IMR-90 (cell line): ENCODE measurements at regions not wholly inside any gene's neighbourhood (a gene's known extent, or its start where the extent isn't known, plus 50 kb on each side); places are given as distances from the start of the nearest gene placed in this dataset.
A peak's percentile ranks its signal among the peaks of the same experiment; 100 is the strongest.

Source experiments
- ATAC-seq: fragments of 200-7000 bp; cut with Tn5 transposase; 2 replicates; pipeline ENCODE4 v1.9.1; 2020; ENCODE audit warnings: low read depth, mild to moderate bottlenecking, moderate library complexity
- BruUV-seq: library from RNA; stranded (reverse); fragments of 400-500 nt; replicated peaks from 2 replicates; lab custom pipeline; 2021; lab: Mats Ljungman, UMichigan
- CTCF ChIA-PET: fragments of 300-600 bp; formaldehyde crosslinking; extraction: SDS; loops from one replicate; lab custom pipeline; 2021; ENCODE audit warnings: antibody characterized with exemption; lab: Yijun Ruan, JAX
- POLR2A ChIA-PET: fragments of 300-600 bp; sonication (Branson Sonifier 250); formaldehyde crosslinking; loops from one replicate; lab custom pipeline; 2022; ENCODE audit warnings: antibody characterized with exemption; ENCODE audit not compliant: unreplicated experiment; lab: Charles Lee
- DNase-seq: peaks from one replicate; pipeline ENCODE4 v3.0.0; 2013
- H2AFZ ChIP-seq: replicated peaks from 2 replicates; pipeline ENCODE3; 2013; ENCODE audit warnings: low read length, mild to moderate bottlenecking; ENCODE audit not compliant: poor library complexity
- H2AK5ac ChIP-seq: 2 replicates; pipeline ENCODE4 v1.6.1; 2013; ENCODE audit warnings: low read depth, low read length, inconsistent platforms
- H2AK9ac ChIP-seq: replicated peaks from 2 replicates; pipeline ENCODE3; 2013; ENCODE audit warnings: mild to moderate bottlenecking, low read depth, low read length, moderate library complexity; ENCODE audit not compliant: poor library complexity
- H2BK120ac ChIP-seq: 2 replicates; pipeline ENCODE4 v1.6.1; 2013; ENCODE audit warnings: low read depth, low read length, inconsistent platforms
- H2BK15ac ChIP-seq: 3 replicates; pipeline ENCODE4 v1.6.1; 2013; ENCODE audit warnings: low read depth, low read length, inconsistent platforms
- H2BK20ac ChIP-seq: 2 replicates; pipeline ENCODE4 v1.6.1; 2013; ENCODE audit warnings: low read depth, mild to moderate bottlenecking, inconsistent platforms, low read length, moderate library complexity
- H2BK5ac ChIP-seq: 2 replicates; pipeline ENCODE4 v1.6.1; 2013; ENCODE audit warnings: mild to moderate bottlenecking, low read depth, low read length, inconsistent platforms; ENCODE audit not compliant: poor library complexity, severe bottlenecking
- H3K14ac ChIP-seq: replicated peaks from 2 replicates; pipeline ENCODE4 v1.6.1; 2013; ENCODE audit warnings: low read depth, low read length, inconsistent platforms
- H3K18ac ChIP-seq: 2 replicates; pipeline ENCODE4 v1.6.1; 2013; ENCODE audit warnings: low read depth, low read length, control low read depth
- H3K23ac ChIP-seq: 2 replicates; pipeline ENCODE4 v1.6.1; 2013; ENCODE audit warnings: low read depth, low read length, inconsistent platforms
- H3K27ac ChIP-seq: 2 replicates; pipeline ENCODE4 v1.5.1; 2013; ENCODE audit warnings: mild to moderate bottlenecking, control low read depth, low read length; ENCODE audit not compliant: insufficient read depth
- H3K27me3 ChIP-seq: 2 replicates; pipeline ENCODE4 v1.6.1; 2013; ENCODE audit warnings: low read length; ENCODE audit not compliant: control insufficient read depth, insufficient read depth
- H3K36me3 ChIP-seq: 2 replicates; pipeline ENCODE4 v1.6.1; 2013; ENCODE audit warnings: low read length, mixed read lengths; ENCODE audit not compliant: control insufficient read depth, insufficient read depth
- H3K4ac ChIP-seq: 2 replicates; pipeline ENCODE4 v1.6.1; 2013; ENCODE audit warnings: low read depth, low read length, inconsistent platforms
- H3K4me1 ChIP-seq: 2 replicates; pipeline ENCODE4 v1.6.1; 2013; ENCODE audit warnings: low read length, mixed read lengths; ENCODE audit not compliant: control insufficient read depth, insufficient read depth
- H3K4me2 ChIP-seq: 2 replicates; pipeline ENCODE4 v1.6.1; 2013; ENCODE audit warnings: low read depth, mild to moderate bottlenecking, control low read depth, low read length, moderate library complexity
- H3K4me3 ChIP-seq: 2 replicates; pipeline ENCODE4 v1.5.1; 2013; ENCODE audit warnings: low read depth, mild to moderate bottlenecking, control low read depth, low read length, moderate library complexity; ENCODE audit not compliant: insufficient read depth
- H3K56ac ChIP-seq: 2 replicates; pipeline ENCODE4 v1.6.1; 2013; ENCODE audit warnings: low read length, inconsistent platforms; ENCODE audit not compliant: insufficient read depth; ENCODE audit errors: extremely low read depth
- H3K79me1 ChIP-seq, 2 experiments: 2 replicates each; pipeline ENCODE4 v1.6.1; 2013; ENCODE audit warnings: low read length in 2 of 2, inconsistent platforms in 1 of 2, low read depth in 1 of 2
- H3K9ac ChIP-seq: 2 replicates; pipeline ENCODE4 v1.6.1; 2013; ENCODE audit warnings: low read depth, low read length, control low read depth
- H3K9me1 ChIP-seq: 2 replicates; pipeline ENCODE4 v1.6.1; 2013; ENCODE audit warnings: low read length, inconsistent platforms; ENCODE audit not compliant: insufficient read depth
- H3K9me3 ChIP-seq: 2 replicates; pipeline ENCODE4 v1.6.1; 2013; ENCODE audit warnings: low read length; ENCODE audit not compliant: control insufficient read depth, insufficient read depth
- H4K20me1 ChIP-seq: 2 replicates; pipeline ENCODE4 v1.6.1; 2013; ENCODE audit warnings: low read length, inconsistent platforms; ENCODE audit not compliant: insufficient read depth
- H4K5ac ChIP-seq: 2 replicates; pipeline ENCODE4 v1.6.1; 2013; ENCODE audit warnings: mild to moderate bottlenecking, low read depth, low read length, control low read depth
- H4K8ac ChIP-seq, 2 experiments: 2 replicates each; pipeline ENCODE4 v1.6.1; 2013; ENCODE audit warnings: low read depth in 2 of 2, low read length in 2 of 2, control low read depth in 1 of 2, inconsistent platforms in 1 of 2
- H4K91ac ChIP-seq: 2 replicates; pipeline ENCODE4 v1.6.1; 2013; ENCODE audit warnings: low read depth, low read length, inconsistent platforms; ENCODE audit not compliant: insufficient read depth
- FOS ChIP-seq: fragments of 150-350 bp; IDR thresholded peaks from 2 replicates; pipeline ENCODE4 v1.6.1; 2016; ENCODE audit warnings: low read depth, low read length
- MAZ ChIP-seq: IDR thresholded peaks from 2 replicates; pipeline ENCODE4 v1.6.1; 2012; ENCODE audit warnings: low read depth, mild to moderate bottlenecking, low read length, improper control_type of control experiment, moderate library complexity, borderline replicate concordance
- NFE2L2 ChIP-seq: fragments of 150-350 bp; IDR thresholded peaks from 2 replicates; pipeline ENCODE4 v1.6.1; 2016; ENCODE audit warnings: low read depth, mild to moderate bottlenecking, low read length
- POLR2A ChIP-seq: IDR thresholded peaks from 2 replicates; pipeline ENCODE4 v1.6.1; 2012; ENCODE audit warnings: mild to moderate bottlenecking, low read depth, low read length
- RAD21 ChIP-seq: IDR thresholded peaks from 2 replicates; pipeline ENCODE4 v1.6.1; 2012; ENCODE audit warnings: low read length, improper control_type of control experiment
- RFX5 ChIP-seq: IDR thresholded peaks from 2 replicates; pipeline ENCODE4 v1.8.0; 2012; ENCODE audit warnings: low read depth, mild to moderate bottlenecking, low read length, moderate library complexity
- SMC3 ChIP-seq: fragments of 150-350 bp; IDR thresholded peaks from 2 replicates; pipeline ENCODE4 v1.6.1; 2016; ENCODE audit warnings: low read depth, mild to moderate bottlenecking, antibody characterized with exemption, low read length, moderate library complexity
- WGBS, 2 experiments: methylation state at CpG; one replicate each; pipeline versions ENCODE4 v1.1.5 to v1.1.7; 2013; ENCODE audit warnings: missing lambda C conversion rate in 2 of 2; ENCODE audit not compliant: insufficient read length in 1 of 2; ENCODE audit errors: extremely low coverage in 2 of 2; 5-methylcytosine and 5-hydroxymethylcytosine counted together
- dilution Hi-C: fragments of 300-500 bp; cut with HindIII; formaldehyde crosslinking; loops from one replicate; pipeline ENCODE4 v1.14.3; 2018; ENCODE audit warnings: low sequenced_read_pairs; ENCODE audit not compliant: unreplicated experiment
- in situ Hi-C: fragments of 300-500 bp; cut with MboI; formaldehyde crosslinking; loops from 3 replicates; pipeline ENCODE4 v1.14.3; 2019; ENCODE audit warnings: low sequenced_read_pairs, inconsistent platforms, mixed read lengths
- intact Hi-C: fragments of 100-400 bp; cut with micrococcal nuclease; formaldehyde crosslinking; loops from 2 replicates; pipeline ENCODE4 v1.10.0; 2022
- TF ChIP-seq, protein P1 (sequence below): fragments of 150-350 bp; IDR thresholded peaks from 2 replicates; pipeline ENCODE4 v1.6.1; 2017; ENCODE audit warnings: mild to moderate bottlenecking, antibody characterized with exemption, low read length, low read depth
- TF ChIP-seq, protein P2 (sequence below): fragments of 150-350 bp; IDR thresholded peaks from 2 replicates; pipeline ENCODE4 v1.6.1; 2016; ENCODE audit warnings: low read depth, mild to moderate bottlenecking, low read length, moderate library complexity, borderline replicate concordance
- TF ChIP-seq, protein P3 (sequence below): conservative IDR thresholded peaks from 2 replicates; pipeline ENCODE4 v1.5.1; 2012; ENCODE audit warnings: mild to moderate bottlenecking, low read depth, low read length, improper control_type of control experiment

DNA sequence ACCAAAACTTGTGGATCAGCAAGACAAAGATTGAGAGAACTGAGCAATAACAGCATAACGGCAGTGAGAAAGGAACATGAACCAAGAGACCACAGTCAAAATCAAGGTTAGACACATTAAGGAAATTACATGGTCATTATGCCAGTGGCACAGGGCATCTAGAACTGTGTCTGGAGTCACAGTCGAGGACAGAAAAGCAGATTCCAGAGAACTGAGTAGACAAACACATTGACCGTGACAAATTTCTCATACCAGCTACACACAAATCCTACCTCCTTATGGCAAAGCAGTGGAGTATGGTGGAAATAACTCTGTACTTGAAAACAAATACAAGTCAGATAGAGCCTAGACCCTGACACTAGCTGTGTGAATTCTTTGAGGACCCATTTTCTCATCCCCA, 367.3 kb downstream of the DUSP6 start:
- Histone ChIP-seq H3K9me3 (no peaks in the 10 kb centered on the region), H3K4ac (no peak overlapping the region), H4K5ac (no peak overlapping the region), H2BK20ac (no peak overlapping the region), H2BK120ac (0 out of 2 replicates have a peak overlapping the region, but pooled peaks have one; percentile 3), H3K56ac (no peak overlapping the region), H3K23ac (no peak overlapping the region; the same call in 1 of the 2 replicates), H2AK9ac (no peak overlapping the region), H3K9me1 (no peaks in the 10 kb centered on the region), H2BK15ac (no peak overlapping the region), H2AFZ (no peak overlapping the region), H4K91ac (no peak overlapping the region), H3K27me3 (no peaks in the 10 kb centered on the region), H3K36me3 (no peaks in the 10 kb centered on the region), H3K14ac (no peak overlapping the region), H3K27ac (no peak overlapping the region), H3K4me2 (no peak overlapping the region), H3K4me3 (no peak overlapping the region), H3K79me1 (no peaks in the 10 kb centered on the region), H4K8ac (no peak overlapping the region; a peak in 1 of 4 replicates), H4K20me1 (no peaks in the 10 kb centered on the region), H3K18ac (peak overlapping the region; percentile 50; the same call in 1 of the 2 replicates), H3K9ac (no peak overlapping the region), H2BK5ac (no peak overlapping the region), H2AK5ac (no peak overlapping the region), H3K4me1 (no peaks in the 10 kb centered on the region; the same call in 1 of the 2 replicates)
- POLR2A ChIA-PET = no interaction called here
- in situ Hi-C loops = loop anchor here (25.0 kb wide), 1 partner anchor 398 kb away; the partner anchor contains the start of gene KITLG
- CTCF ChIA-PET = no interaction called here
- intact Hi-C loops = no loop called here
- dilution Hi-C loops = loop anchor here (25.0 kb wide), 1 partner anchor 398 kb away; the partner anchor contains the start of gene KITLG
- DNase-seq = no peak
- 100% methylated on average over 1 of the region's 3 CpGs; no CpG with 5 or more reads in 1 of the 2 experiments for WGBS, 2 experiments
- BruUV-seq = no TSS peak
- no peak for TF ChIP-seq RAD21
- TF ChIP-seq, protein P1, sequence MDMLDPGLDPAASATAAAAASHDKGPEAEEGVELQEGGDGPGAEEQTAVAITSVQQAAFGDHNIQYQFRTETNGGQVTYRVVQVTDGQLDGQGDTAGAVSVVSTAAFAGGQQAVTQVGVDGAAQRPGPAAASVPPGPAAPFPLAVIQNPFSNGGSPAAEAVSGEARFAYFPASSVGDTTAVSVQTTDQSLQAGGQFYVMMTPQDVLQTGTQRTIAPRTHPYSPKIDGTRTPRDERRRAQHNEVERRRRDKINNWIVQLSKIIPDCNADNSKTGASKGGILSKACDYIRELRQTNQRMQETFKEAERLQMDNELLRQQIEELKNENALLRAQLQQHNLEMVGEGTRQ = no peak
- no peak for TF ChIP-seq MAZ
- TF ChIP-seq FOS = no peak
- TF ChIP-seq RFX5 = no peak
- TF ChIP-seq, protein P2, sequence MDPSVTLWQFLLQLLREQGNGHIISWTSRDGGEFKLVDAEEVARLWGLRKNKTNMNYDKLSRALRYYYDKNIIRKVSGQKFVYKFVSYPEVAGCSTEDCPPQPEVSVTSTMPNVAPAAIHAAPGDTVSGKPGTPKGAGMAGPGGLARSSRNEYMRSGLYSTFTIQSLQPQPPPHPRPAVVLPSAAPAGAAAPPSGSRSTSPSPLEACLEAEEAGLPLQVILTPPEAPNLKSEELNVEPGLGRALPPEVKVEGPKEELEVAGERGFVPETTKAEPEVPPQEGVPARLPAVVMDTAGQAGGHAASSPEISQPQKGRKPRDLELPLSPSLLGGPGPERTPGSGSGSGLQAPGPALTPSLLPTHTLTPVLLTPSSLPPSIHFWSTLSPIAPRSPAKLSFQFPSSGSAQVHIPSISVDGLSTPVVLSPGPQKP = no peak
- TF ChIP-seq, protein P3, sequence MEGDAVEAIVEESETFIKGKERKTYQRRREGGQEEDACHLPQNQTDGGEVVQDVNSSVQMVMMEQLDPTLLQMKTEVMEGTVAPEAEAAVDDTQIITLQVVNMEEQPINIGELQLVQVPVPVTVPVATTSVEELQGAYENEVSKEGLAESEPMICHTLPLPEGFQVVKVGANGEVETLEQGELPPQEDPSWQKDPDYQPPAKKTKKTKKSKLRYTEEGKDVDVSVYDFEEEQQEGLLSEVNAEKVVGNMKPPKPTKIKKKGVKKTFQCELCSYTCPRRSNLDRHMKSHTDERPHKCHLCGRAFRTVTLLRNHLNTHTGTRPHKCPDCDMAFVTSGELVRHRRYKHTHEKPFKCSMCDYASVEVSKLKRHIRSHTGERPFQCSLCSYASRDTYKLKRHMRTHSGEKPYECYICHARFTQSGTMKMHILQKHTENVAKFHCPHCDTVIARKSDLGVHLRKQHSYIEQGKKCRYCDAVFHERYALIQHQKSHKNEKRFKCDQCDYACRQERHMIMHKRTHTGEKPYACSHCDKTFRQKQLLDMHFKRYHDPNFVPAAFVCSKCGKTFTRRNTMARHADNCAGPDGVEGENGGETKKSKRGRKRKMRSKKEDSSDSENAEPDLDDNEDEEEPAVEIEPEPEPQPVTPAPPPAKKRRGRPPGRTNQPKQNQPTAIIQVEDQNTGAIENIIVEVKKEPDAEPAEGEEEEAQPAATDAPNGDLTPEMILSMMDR = no peak
- TF ChIP-seq SMC3 = no peak
- TF ChIP-seq NFE2L2 = no peak
- no peak for TF ChIP-seq POLR2A
- no peak for ATAC-seq
